Activated CD8-positive, alpha-beta memory T cell treated with anti-CD3 and anti-CD28 coated beads, Interleukin-2, amount 10 ng/mL, durations not matched to agents 7 days and 5 days (primary cell): ENCODE measurements at regions not wholly inside any gene's neighbourhood (a gene's known extent, or its start where the extent isn't known, plus 50 kb on each side); places are given as distances from the start of the nearest gene placed in this dataset.

Experiments
- ATAC-seq: fragments of 150-1000 bp; cut with Tn5 transposase; one replicate; pipeline ENCODE4 v1.10.0; 2021; ENCODE audit warnings: moderate library complexity
- CTCF ChIA-PET: fragments of 350-600 bp; sonication (Branson Sonifier 250); formaldehyde crosslinking; loops from one replicate; lab custom pipeline; 2021; ENCODE audit warnings: antibody characterized with exemption; lab: Charles Lee
- DNase-seq: peaks from one replicate; pipeline ENCODE4 v3.0.0-alpha.2; 2020
- H3K27ac Mint-ChIP-seq: one replicate; pipeline ENCODE4 v1.8.0; 2021; ENCODE audit warnings: mild to moderate bottlenecking, mixed read lengths
- H3K27me3 Mint-ChIP-seq: one replicate; pipeline ENCODE4 v1.8.0; 2021; ENCODE audit warnings: mixed read lengths
- H3K36me3 Mint-ChIP-seq: one replicate; pipeline ENCODE4 v1.8.0; 2021; ENCODE audit warnings: mild to moderate bottlenecking, mixed read lengths
- H3K4me1 Mint-ChIP-seq: one replicate; pipeline ENCODE4 v1.8.0; 2021; ENCODE audit warnings: mixed read lengths
- H3K4me3 Mint-ChIP-seq: one replicate; pipeline ENCODE4 v1.8.0; 2021; ENCODE audit warnings: mild to moderate bottlenecking, moderate library complexity, mixed read lengths
- H3K9me3 Mint-ChIP-seq: one replicate; pipeline ENCODE4 v1.8.0; 2022; ENCODE audit warnings: low read depth, mixed read lengths

GRCh38 chr20:39090906-39091305, 128.8 kb downstream of the DHX35 start:
- Mint-ChIP-seq H3K4me3 (no peak overlapping the region), H3K27me3 (peaks cover 8% of the 10 kb centered on the region), H3K9me3 (no peaks in the 10 kb centered on the region), H3K27ac (no peak overlapping the region), H3K36me3 (no peaks in the 10 kb centered on the region), H3K4me1 (no peaks in the 10 kb centered on the region)
- CTCF ChIA-PET: no interaction called here
- ATAC-seq (no peak), DNase-seq (no peak)

DNA sequence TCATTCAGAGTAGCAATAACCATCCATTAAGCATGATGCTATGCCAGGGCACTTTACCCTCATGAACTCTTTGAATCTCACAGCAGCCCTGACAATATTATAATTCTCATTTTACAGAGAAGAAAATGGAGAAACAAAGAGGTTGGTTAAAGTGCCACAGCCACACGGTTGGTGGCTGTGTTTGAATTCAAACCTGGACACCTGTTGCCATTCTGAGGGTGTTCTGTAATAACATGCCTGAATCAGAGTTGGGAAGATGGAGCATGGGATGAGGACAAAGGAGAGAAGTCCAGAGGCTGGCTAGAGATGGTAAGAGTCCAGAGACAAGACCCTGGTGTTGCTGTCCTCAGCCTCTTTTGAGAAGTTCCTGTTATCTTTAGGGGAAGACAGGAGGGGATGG, 127.7 kb downstream of the DHX35 start:
- H3K4me3 Mint-ChIP-seq: no peak overlapping the region
- H3K27ac Mint-ChIP-seq: no peak overlapping the region
- H3K36me3 Mint-ChIP-seq: no peaks in the 10 kb centered on the region
- H3K4me1 Mint-ChIP-seq: no peaks in the 10 kb centered on the region
- CTCF ChIA-PET: interaction anchor here (0.9 to 2.7 kb wide), 2 partner anchors 39 to 40 kb away, joined by 3 to 11 read pairs; no protein-coding TSS in a partner anchor
- no peak for DNase-seq
- H3K9me3 Mint-ChIP-seq: no peaks in the 10 kb centered on the region
- no peak for ATAC-seq
- H3K27me3 Mint-ChIP-seq: peaks cover 8% of the 10 kb centered on the region
